HEK293 (cell line): ENCODE measurements at regions not wholly inside any gene's neighbourhood (a gene's known extent, or its start where the extent isn't known, plus 50 kb on each side); places are given as distances from the start of the nearest gene placed in this dataset.

Experiments used
- CTCF ChIA-PET: fragments of 350-600 bp; formaldehyde crosslinking; extraction: SDS; loops from one replicate; lab custom pipeline; 2021; ENCODE audit warnings: antibody characterized with exemption; lab: Yijun Ruan, JAX
- POLR2A ChIA-PET: fragments of 300-600 bp; formaldehyde crosslinking; extraction: SDS; loops from one replicate; lab custom pipeline; 2020; ENCODE audit warnings: antibody characterized with exemption, inconsistent platforms; lab: Yijun Ruan, JAX
- H3K27ac ChIP-seq: fragments of 200-500 bp; sonication (Bioruptor generic); 2 replicates; pipeline ENCODE4 v1.5.1; 2014; ENCODE audit warnings: low read depth, low read length, control low read depth, inconsistent platforms; ENCODE audit errors: extremely low read depth
- H3K36me3 ChIP-seq, 2 experiments: fragments of 200-500 bp in 1 of 2; sonication (Bioruptor generic) in 1 of 2; 1 replicate in 1 of 2; 2 replicates in 1 of 2; pipeline ENCODE4 v1.5.1; 2014 to 2017; ENCODE audit warnings: inconsistent platforms in 2 of 2, low read length in 2 of 2; ENCODE audit not compliant: control insufficient read depth in 2 of 2, insufficient read depth in 1 of 2
- H3K4me1 ChIP-seq: fragments of 200-500 bp; sonication (Bioruptor generic); 2 replicates; pipeline ENCODE4 v1.5.1; 2014; ENCODE audit warnings: mild to moderate bottlenecking, low read length, inconsistent platforms; ENCODE audit not compliant: control insufficient read depth, insufficient read depth
- H3K4me3 ChIP-seq: 2 replicates; pipeline ENCODE4 v1.5.1; 2011; ENCODE audit warnings: low read depth, mild to moderate bottlenecking, control low read depth, low read length, moderate library complexity
- H3K9me3 ChIP-seq: fragments of 200-500 bp; sonication (Bioruptor generic); 2 replicates; pipeline ENCODE4 v1.5.1; 2014; ENCODE audit warnings: low read depth, low read length, inconsistent platforms; ENCODE audit not compliant: control insufficient read depth, insufficient read depth
- GFI1B ChIP-seq: fragments of 450-650 bp; formaldehyde crosslinking; IDR thresholded peaks from 2 replicates; pipeline ENCODE4 v1.5.1; 2016; ENCODE audit warnings: missing biosample characterization, missing genetic modification characterization
- OSR2 ChIP-seq: fragments of 450-650 bp; formaldehyde crosslinking; IDR thresholded peaks from 2 replicates; pipeline ENCODE4 v1.5.1; 2016; ENCODE audit warnings: missing biosample characterization, missing genetic modification characterization
- ZBTB8A ChIP-seq: fragments of 450-650 bp; formaldehyde crosslinking; IDR thresholded peaks from 2 replicates; pipeline ENCODE4 v1.5.1; 2016; ENCODE audit warnings: missing biosample characterization, missing genetic modification characterization
- ZFP3 ChIP-seq: fragments of 450-650 bp; formaldehyde crosslinking; IDR thresholded peaks from 2 replicates; pipeline ENCODE4 v1.5.1; 2016; ENCODE audit warnings: low read depth, missing biosample characterization, missing genetic modification characterization
- ZNF10 ChIP-seq: fragments of 450-650 bp; formaldehyde crosslinking; IDR thresholded peaks from 2 replicates; pipeline ENCODE4 v1.5.1; 2017; ENCODE audit warnings: missing biosample characterization, missing genetic modification characterization
- ZNF132 ChIP-seq: fragments of 450-650 bp; formaldehyde crosslinking; IDR thresholded peaks from 2 replicates; pipeline ENCODE4 v1.5.1; 2017; ENCODE audit warnings: missing biosample characterization, missing genetic modification characterization, borderline replicate concordance
- ZNF140 ChIP-seq: fragments of 450-650 bp; formaldehyde crosslinking; IDR thresholded peaks from 2 replicates; pipeline ENCODE4 v1.5.1; 2016; ENCODE audit warnings: missing biosample characterization, missing genetic modification characterization
- ZNF175 ChIP-seq: fragments of 450-650 bp; formaldehyde crosslinking; IDR thresholded peaks from 2 replicates; pipeline ENCODE4 v1.5.1; 2016; ENCODE audit warnings: missing biosample characterization, missing genetic modification characterization
- ZNF266 ChIP-seq: fragments of 450-650 bp; formaldehyde crosslinking; IDR thresholded peaks from 2 replicates; pipeline ENCODE4 v1.5.1; 2016; ENCODE audit warnings: missing biosample characterization, missing genetic modification characterization, low read depth
- ZNF274 ChIP-seq, 2 experiments: fragments of 200-500 bp in 1 of 2; fragments of 450-650 bp in 1 of 2; sonication (Bioruptor generic) in 1 of 2; formaldehyde crosslinking in 1 of 2; IDR thresholded peaks; 2 replicates each; pipeline versions ENCODE4 v1.5.1 to v1.6.1; 2014 to 2016; ENCODE audit warnings: borderline replicate concordance in 1 of 2, inconsistent platforms in 1 of 2, low read length in 1 of 2, missing biosample characterization in 1 of 2, missing genetic modification characterization in 1 of 2
- ZNF324 ChIP-seq: fragments of 450-650 bp; formaldehyde crosslinking; IDR thresholded peaks from 2 replicates; pipeline ENCODE4 v1.5.1; 2016; ENCODE audit warnings: missing biosample characterization, missing genetic modification characterization
- ZNF404 ChIP-seq: fragments of 450-650 bp; formaldehyde crosslinking; IDR thresholded peaks from 2 replicates; pipeline ENCODE4 v1.5.1; 2017; ENCODE audit warnings: missing biosample characterization, missing genetic modification characterization
- ZNF529 ChIP-seq: fragments of 450-650 bp; formaldehyde crosslinking; IDR thresholded peaks from 2 replicates; pipeline ENCODE4 v1.5.1; 2017; ENCODE audit warnings: missing genetic modification characterization, missing biosample characterization; ENCODE audit not compliant: insufficient replicate concordance
- ZNF544 ChIP-seq: fragments of 450-650 bp; formaldehyde crosslinking; IDR thresholded peaks from 2 replicates; pipeline ENCODE4 v1.5.0; 2017; ENCODE audit warnings: missing biosample characterization, missing genetic modification characterization
- ZNF555 ChIP-seq: fragments of 450-650 bp; formaldehyde crosslinking; conservative IDR thresholded peaks from 2 replicates; pipeline ENCODE4 v1.5.1; 2017; ENCODE audit warnings: missing biosample characterization, mild to moderate bottlenecking, missing genetic modification characterization, inconsistent platforms
- ZNF560 ChIP-seq: fragments of 450-650 bp; formaldehyde crosslinking; IDR thresholded peaks from 2 replicates; pipeline ENCODE4 v1.5.1; 2017; ENCODE audit warnings: missing biosample characterization, missing genetic modification characterization, borderline replicate concordance
- ZNF571 ChIP-seq: fragments of 450-650 bp; formaldehyde crosslinking; IDR thresholded peaks from 2 replicates; pipeline ENCODE4 v1.5.0; 2017; ENCODE audit warnings: missing biosample characterization, missing genetic modification characterization
- ZNF610 ChIP-seq: fragments of 450-650 bp; formaldehyde crosslinking; IDR thresholded peaks from 2 replicates; pipeline ENCODE4 v1.5.1; 2016; ENCODE audit warnings: missing biosample characterization, missing genetic modification characterization, borderline replicate concordance
- ZNF626 ChIP-seq: fragments of 450-650 bp; sonication (Bioruptor Pico); formaldehyde crosslinking; IDR thresholded peaks from 2 replicates; pipeline ENCODE4 v1.5.1; 2018; ENCODE audit warnings: missing biosample characterization, missing genetic modification characterization, inconsistent platforms
- TF ChIP-seq, protein P1 (sequence below): fragments of 450-650 bp; formaldehyde crosslinking; IDR thresholded peaks from 2 replicates; pipeline ENCODE4 v1.5.1; 2016; ENCODE audit warnings: missing biosample characterization, missing genetic modification characterization
- TF ChIP-seq, protein P2 (sequence below): fragments of 450-650 bp; formaldehyde crosslinking; IDR thresholded peaks from 2 replicates; pipeline ENCODE4 v1.5.1; 2017; ENCODE audit warnings: missing biosample characterization, missing genetic modification characterization
- TF ChIP-seq, protein P3 (sequence below): fragments of 450-650 bp; formaldehyde crosslinking; IDR thresholded peaks from 2 replicates; pipeline ENCODE4 v1.5.1; 2016; ENCODE audit warnings: missing biosample characterization, missing genetic modification characterization
- TF ChIP-seq, protein P4 (sequence below): fragments of 450-650 bp; formaldehyde crosslinking; optimal IDR thresholded peaks from 2 replicates; pipeline ENCODE3; 2016; ENCODE audit warnings: missing biosample characterization, mild to moderate bottlenecking, missing genetic modification characterization

DNA sequence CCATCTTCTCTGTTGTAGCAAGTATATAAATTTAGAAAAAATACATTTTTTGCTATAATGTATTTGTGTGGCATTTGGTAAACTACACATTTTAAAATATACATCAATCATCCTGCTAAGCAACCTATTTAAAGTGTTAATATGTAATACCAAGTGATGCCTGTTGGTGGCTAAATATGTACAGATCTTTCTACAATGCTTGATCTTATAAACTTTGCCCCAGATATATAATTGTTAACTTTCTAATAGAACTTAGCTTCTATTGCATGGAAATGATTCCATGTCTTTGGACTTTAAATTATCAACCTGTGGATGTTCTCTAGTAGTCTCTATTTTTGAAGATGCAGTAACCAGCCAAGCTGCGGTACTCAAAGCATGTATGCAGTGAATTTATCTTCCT lies 1260.4 kb upstream of the RAG2 start:
- CTCF ChIA-PET: interaction anchor here (0.7 to 1.0 kb wide), 4 partner anchors 10 to 1186 kb away, joined by 3 to 4 read pairs (median 3); no protein-coding TSS in a partner anchor
- Histone ChIP-seq H3K36me3 (no peaks in the 10 kb centered on the region), H3K9me3 (no peaks in the 10 kb centered on the region), H3K4me3 (no peak overlapping the region), H3K4me1 (no peaks in the 10 kb centered on the region)
- no peak for TF ChIP-seq ZNF404 (tag by site-specific recombination)
- TF ChIP-seq, all 188 proteins: peak for 0
- no peak overlapping the region for H3K27ac ChIP-seq
- POLR2A ChIA-PET: no interaction called here

DNA sequence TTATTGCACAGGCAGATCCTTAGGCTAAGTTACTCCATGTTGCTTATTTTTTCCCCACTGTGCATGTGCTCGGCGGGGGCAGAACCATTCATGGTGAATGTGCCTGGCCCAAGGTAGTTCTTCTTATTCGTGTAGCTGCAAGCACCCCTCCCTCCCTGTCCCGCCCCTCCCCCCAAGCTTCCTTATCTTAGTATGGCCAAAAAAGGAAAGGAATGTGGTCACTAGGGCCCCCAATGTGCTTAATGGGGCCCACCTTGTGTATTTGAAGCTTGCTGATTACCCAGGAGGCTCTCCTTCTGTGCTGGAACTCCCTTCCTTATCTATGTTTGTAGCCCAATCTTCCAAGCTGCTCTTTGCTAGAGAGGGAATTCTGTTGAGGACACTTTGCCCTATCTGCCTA lies 1259.7 kb upstream of the RAG2 start:
- no peaks in the 10 kb centered on the region for H3K9me3 ChIP-seq
- ChIA-PET CTCF (interaction anchor here (0.7 to 1.0 kb wide), 2 partner anchors 10 to 1186 kb away, joined by 3 to 4 read pairs; no protein-coding TSS in a partner anchor), POLR2A (no interaction called here)
- TF ChIP-seq OSR2 (tag by site-specific recombination): no peak
- TF ChIP-seq GFI1B (tag by site-specific recombination): no peak
- no peak for TF ChIP-seq ZNF529 (tag by site-specific recombination)
- TF ChIP-seq ZBTB8A (tag by site-specific recombination): no peak
- TF ChIP-seq ZNF610 (tag by site-specific recombination): no peak
- TF ChIP-seq ZNF555 (tag by site-specific recombination): no peak
- no peak for TF ChIP-seq ZNF544 (tag by site-specific recombination)
- TF ChIP-seq ZNF324: no peak
- TF ChIP-seq ZNF175: no peak
- TF ChIP-seq ZNF571 (tag by site-specific recombination): no peak
- no peak for TF ChIP-seq ZNF10 (tag by site-specific recombination)
- no peak for TF ChIP-seq ZNF274 (IDR thresholded peaks at IDR 0.05; ENCODE audit: low read length)
- TF ChIP-seq ZNF274 (tag by site-specific recombination; IDR thresholded peaks at IDR 0.05; ENCODE audit: borderline replicate concordance): no peak
- TF ChIP-seq, protein P1, sequence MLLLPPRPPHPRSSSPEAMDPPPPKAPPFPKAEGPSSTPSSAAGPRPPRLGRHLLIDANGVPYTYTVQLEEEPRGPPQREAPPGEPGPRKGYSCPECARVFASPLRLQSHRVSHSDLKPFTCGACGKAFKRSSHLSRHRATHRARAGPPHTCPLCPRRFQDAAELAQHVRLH: no peak
- no peak for TF ChIP-seq ZNF626 (tag by site-specific recombination)
- TF ChIP-seq, all 188 proteins: peak for 0
- Histone ChIP-seq H3K4me1 (no peaks in the 10 kb centered on the region), H3K4me3 (no peak overlapping the region), H3K27ac (no peak overlapping the region), H3K36me3 (no peaks in the 10 kb centered on the region)

DNA sequence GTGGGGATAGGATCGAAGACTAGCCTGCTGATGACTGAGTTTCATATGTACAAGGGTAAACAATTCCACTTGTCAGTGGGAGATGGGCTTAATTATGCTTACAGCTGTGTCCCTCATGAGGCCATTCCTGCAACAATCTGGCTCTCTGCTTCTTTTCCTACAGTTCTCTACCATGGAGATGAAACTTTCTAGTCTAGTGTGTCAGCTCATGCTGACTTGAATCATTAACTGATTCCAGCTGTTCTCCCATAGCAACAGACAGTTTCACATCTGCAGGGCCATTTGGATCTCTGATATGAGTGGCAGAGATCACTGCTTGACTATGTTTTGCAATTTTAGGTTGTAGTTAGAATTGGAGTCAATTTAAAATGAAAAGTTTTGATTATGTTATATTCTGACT lies 1251.7 kb upstream of the RAG2 start:
- POLR2A ChIA-PET: no interaction called here
- no peak overlapping the region for H3K27ac ChIP-seq
- no peak for TF ChIP-seq ZFP3 (tag by site-specific recombination)
- TF ChIP-seq ZNF266 (tag by site-specific recombination): no peak
- no peak for TF ChIP-seq ZNF140
- no peak for TF ChIP-seq ZNF560 (tag by site-specific recombination)
- TF ChIP-seq, protein P2, sequence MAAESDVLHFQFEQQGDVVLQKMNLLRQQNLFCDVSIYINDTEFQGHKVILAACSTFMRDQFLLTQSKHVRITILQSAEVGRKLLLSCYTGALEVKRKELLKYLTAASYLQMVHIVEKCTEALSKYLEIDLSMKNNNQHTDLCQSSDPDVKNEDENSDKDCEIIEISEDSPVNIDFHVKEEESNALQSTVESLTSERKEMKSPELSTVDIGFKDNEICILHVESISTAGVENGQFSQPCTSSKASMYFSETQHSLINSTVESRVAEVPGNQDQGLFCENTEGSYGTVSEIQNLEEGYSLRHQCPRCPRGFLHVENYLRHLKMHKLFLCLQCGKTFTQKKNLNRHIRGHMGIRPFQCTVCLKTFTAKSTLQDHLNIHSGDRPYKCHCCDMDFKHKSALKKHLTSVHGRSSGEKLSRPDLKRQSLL (tag by site-specific recombination): no peak
- TF ChIP-seq, protein P3, sequence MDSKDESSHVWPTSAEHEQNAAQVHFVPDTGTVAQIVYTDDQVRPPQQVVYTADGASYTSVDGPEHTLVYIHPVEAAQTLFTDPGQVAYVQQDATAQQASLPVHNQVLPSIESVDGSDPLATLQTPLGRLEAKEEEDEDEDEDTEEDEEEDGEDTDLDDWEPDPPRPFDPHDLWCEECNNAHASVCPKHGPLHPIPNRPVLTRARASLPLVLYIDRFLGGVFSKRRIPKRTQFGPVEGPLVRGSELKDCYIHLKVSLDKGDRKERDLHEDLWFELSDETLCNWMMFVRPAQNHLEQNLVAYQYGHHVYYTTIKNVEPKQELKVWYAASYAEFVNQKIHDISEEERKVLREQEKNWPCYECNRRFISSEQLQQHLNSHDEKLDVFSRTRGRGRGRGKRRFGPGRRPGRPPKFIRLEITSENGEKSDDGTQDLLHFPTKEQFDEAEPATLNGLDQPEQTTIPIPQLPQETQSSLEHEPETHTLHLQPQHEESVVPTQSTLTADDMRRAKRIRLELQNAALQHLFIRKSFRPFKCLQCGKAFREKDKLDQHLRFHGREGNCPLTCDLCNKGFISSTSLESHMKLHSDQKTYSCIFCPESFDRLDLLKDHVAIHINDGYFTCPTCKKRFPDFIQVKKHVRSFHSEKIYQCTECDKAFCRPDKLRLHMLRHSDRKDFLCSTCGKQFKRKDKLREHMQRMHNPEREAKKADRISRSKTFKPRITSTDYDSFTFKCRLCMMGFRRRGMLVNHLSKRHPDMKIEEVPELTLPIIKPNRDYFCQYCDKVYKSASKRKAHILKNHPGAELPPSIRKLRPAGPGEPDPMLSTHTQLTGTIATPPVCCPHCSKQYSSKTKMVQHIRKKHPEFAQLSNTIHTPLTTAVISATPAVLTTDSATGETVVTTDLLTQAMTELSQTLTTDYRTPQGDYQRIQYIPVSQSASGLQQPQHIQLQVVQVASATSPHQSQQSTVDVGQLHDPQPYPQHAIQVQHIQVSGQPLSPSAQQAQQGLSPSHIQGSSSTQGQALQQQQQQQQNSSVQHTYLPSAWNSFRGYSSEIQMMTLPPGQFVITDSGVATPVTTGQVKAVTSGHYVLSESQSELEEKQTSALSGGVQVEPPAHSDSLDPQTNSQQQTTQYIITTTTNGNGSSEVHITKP: no peak
- TF ChIP-seq ZNF132 (tag by site-specific recombination): no peak
- TF ChIP-seq, protein P4, sequence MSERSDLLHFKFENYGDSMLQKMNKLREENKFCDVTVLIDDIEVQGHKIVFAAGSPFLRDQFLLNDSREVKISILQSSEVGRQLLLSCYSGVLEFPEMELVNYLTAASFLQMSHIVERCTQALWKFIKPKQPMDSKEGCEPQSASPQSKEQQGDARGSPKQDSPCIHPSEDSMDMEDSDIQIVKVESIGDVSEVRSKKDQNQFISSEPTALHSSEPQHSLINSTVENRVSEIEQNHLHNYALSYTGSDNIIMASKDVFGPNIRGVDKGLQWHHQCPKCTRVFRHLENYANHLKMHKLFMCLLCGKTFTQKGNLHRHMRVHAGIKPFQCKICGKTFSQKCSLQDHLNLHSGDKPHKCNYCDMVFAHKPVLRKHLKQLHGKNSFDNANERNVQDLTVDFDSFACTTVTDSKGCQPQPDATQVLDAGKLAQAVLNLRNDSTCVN (tag by site-specific recombination): no peak

More for the DNA sequence above, 1251.7 kb upstream of the RAG2 start:
- CTCF ChIA-PET: interaction anchor here (0.7 kb wide), 1 partner anchor 740 kb away, joined by 4 read pairs; no protein-coding TSS in a partner anchor
- Histone ChIP-seq H3K36me3 (no peaks in the 10 kb centered on the region), H3K9me3 (no peaks in the 10 kb centered on the region), H3K4me3 (no peak overlapping the region), H3K4me1 (no peaks in the 10 kb centered on the region)
